GM18870 (cell line): ENCODE measurements at regions not wholly inside any gene's neighbourhood (a gene's known extent, or its start where the extent isn't known, plus 50 kb on each side); places are given as distances from the start of the nearest gene placed in this dataset.
"Not testable (repeated sequence)": the region's sequence is repeated elsewhere in the genome, so short reads cannot be mapped to it uniquely, and the experiment has no call there.

Source experiments
- ATAC-seq: cut with Tn5 transposase; IDR thresholded peaks from one replicate; pipeline ENCODE4 v1.9.1; 2021; ENCODE audit warnings: moderate library complexity; ENCODE audit not compliant: unreplicated experiment

- not testable (repeated sequence) for ATAC-seq
These were observed 240.9 kb upstream of the SFSWAP start for GRCh38 chr12:131469945-131470344.

GRCh38 chr12:131471271-131471905 lies 239.5 kb upstream of the SFSWAP start:
- no peak for ATAC-seq

- ATAC-seq = no peak
These were observed 238.8 kb upstream of the SFSWAP start for GRCh38 chr12:131471946-131472732.

GRCh38 chr12:131473261-131473660 lies 237.6 kb upstream of the SFSWAP start:
- ATAC-seq = no peak

- no peak for ATAC-seq
These were observed 236.9 kb upstream of the SFSWAP start for GRCh38 chr12:131473741-131474709.

GRCh38 chr12:131475012-131475411 lies 235.9 kb upstream of the SFSWAP start:
- not testable (repeated sequence) for ATAC-seq

- no peak for ATAC-seq
These were observed 233.3 kb upstream of the SFSWAP start for GRCh38 chr12:131477613-131478012.

- ATAC-seq = no peak
These were observed 232.4 kb upstream of the SFSWAP start for GRCh38 chr12:131478468-131478867.

GRCh38 chr12:131482199-131482598 lies 228.7 kb upstream of the SFSWAP start:
- ATAC-seq = no peak

- no peak for ATAC-seq
These were observed 228.2 kb upstream of the SFSWAP start for GRCh38 chr12:131482686-131483085.

GRCh38 chr12:131486451-131487230 lies 224.2 kb upstream of the SFSWAP start:
- no peak for ATAC-seq

- no peak for ATAC-seq
These were observed 223.3 kb upstream of the SFSWAP start for GRCh38 chr12:131487388-131488124.

GRCh38 chr12:131489718-131490117 lies 221.2 kb upstream of the SFSWAP start:
- ATAC-seq = no peak

- ATAC-seq = no peak
These were observed 219.7 kb upstream of the SFSWAP start for GRCh38 chr12:131491155-131491554.

GRCh38 chr12:131491916-131492490 lies 218.9 kb upstream of the SFSWAP start:
- ATAC-seq = no peak

- ATAC-seq = no peak
These were observed 217.6 kb upstream of the SFSWAP start for GRCh38 chr12:131493068-131493826.

GRCh38 chr12:131494216-131494615 lies 216.7 kb upstream of the SFSWAP start:
- no peak for ATAC-seq

- no peak for ATAC-seq
These were observed 216.0 kb upstream of the SFSWAP start for GRCh38 chr12:131494741-131495524.
